HEK293T (cell line): ENCODE measurements at regions not wholly inside any gene's neighbourhood (a gene's known extent, or its start where the extent isn't known, plus 50 kb on each side); places are given as distances from the start of the nearest gene placed in this dataset.

Source experiments
- LEF1 ChIP-seq: fragments of 450-650 bp; IDR thresholded peaks from 2 replicates; pipeline ENCODE4 v1.6.1; 2017; ENCODE audit warnings: mild to moderate bottlenecking, borderline replicate concordance
- PKNOX1 ChIP-seq: fragments of 450-650 bp; IDR thresholded peaks from 2 replicates; pipeline ENCODE4 v1.6.1; 2016
- SP1 ChIP-seq: fragments of 450-650 bp; IDR thresholded peaks from 2 replicates; pipeline ENCODE4 v1.6.1; 2017
- SUZ12 ChIP-seq: fragments of 450-650 bp; IDR thresholded peaks from 2 replicates; pipeline ENCODE4 v1.6.1; 2016; ENCODE audit warnings: mild to moderate bottlenecking
- ZNF384 ChIP-seq: fragments of 450-650 bp; IDR thresholded peaks from 2 replicates; pipeline ENCODE4 v1.6.1; 2016

DNA sequence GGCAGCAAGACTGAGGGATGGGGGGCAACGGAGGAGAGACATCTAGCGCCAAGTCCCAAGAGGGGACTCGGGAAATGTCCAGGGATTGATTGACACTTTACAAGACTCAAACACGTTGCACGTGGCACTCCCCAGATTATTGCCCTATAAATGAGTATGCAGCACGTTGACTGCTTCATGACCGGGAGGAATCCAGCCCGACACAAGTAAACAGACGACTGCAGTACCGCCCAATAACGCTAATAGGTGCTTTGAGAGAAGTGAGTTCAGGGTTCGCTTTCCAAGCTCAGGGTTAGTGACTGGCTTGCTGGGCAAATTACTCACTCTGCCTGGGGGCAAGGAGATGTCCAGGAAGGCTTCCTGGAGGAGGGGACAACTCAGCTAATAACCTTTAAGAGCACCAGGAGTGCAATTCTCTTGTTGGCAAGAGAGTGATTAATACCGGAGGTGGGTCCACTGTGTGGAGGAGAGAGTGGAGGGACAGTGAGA is 73.3 kb upstream of the MYL10 start:
- TF ChIP-seq LEF1: no peak
- TF ChIP-seq ZNF384: peak; percentile 74
- no peak for TF ChIP-seq SP1
- TF ChIP-seq SUZ12: no peak
- peak; percentile 91 for TF ChIP-seq PKNOX1
